ENCODE measurements at regions not wholly inside any gene's neighbourhood (a gene's known extent, or its start where the extent isn't known, plus 50 kb on each side); places are given as distances from the start of the nearest gene placed in this dataset.

- no peaks in the 10 kb centered on the region for H3K36me3 ChIP-seq
- 19 to 32% methylated on average over 21 of the region's 21 CpGs for WGBS, 2 donors
- TF ChIP-seq EP300 (IDR thresholded peaks at IDR 0.05) (no peak), POLR2A (IDR thresholded peaks at IDR 0.05) (no peak), CTCF (IDR thresholded peaks at IDR 0.05) (no peak), POLR2AphosphoS5 (IDR thresholded peaks at IDR 0.05) (no peak)
- H3K27me3 ChIP-seq: peaks cover 0 to 9% (median 0%) of the 10 kb centered on the region in 3 donors
- H3K4me3 ChIP-seq: no peak overlapping the region
- no peak for DNase-seq
- intact Hi-C loops (cut with DNase I): no loop called here
- H3K9me3 ChIP-seq: no peaks in the 10 kb centered on the region
- no peak overlapping the region for H3K27ac ChIP-seq
- H3K4me1 ChIP-seq: no peaks in the 10 kb centered on the region
These were observed 351.9 kb upstream of the IRX2 start for GRCh38 chr5:3103262-3103811.

- no peaks in the 10 kb centered on the region for H3K36me3 ChIP-seq
- WGBS, 2 donors: 56 to 66% methylated on average over 4 of the region's 4 CpGs
- no peak overlapping the region for H3K27ac ChIP-seq
- H3K27me3 ChIP-seq: peaks cover 0 to 4% (median 0%) of the 10 kb centered on the region in 3 donors
- H3K4me1 ChIP-seq: no peaks in the 10 kb centered on the region
- H3K4me3 ChIP-seq: no peak overlapping the region
- DNase-seq: no peak
- no peaks in the 10 kb centered on the region for H3K9me3 ChIP-seq
- intact Hi-C loops (cut with DNase I): no loop called here
- TF ChIP-seq POLR2AphosphoS5 (IDR thresholded peaks at IDR 0.05): no peak
- TF ChIP-seq CTCF (IDR thresholded peaks at IDR 0.05): no peak
- no peak for TF ChIP-seq POLR2A (IDR thresholded peaks at IDR 0.05)
- no peak for TF ChIP-seq EP300 (IDR thresholded peaks at IDR 0.05)
These were observed 351.1 kb upstream of the IRX2 start for GRCh38 chr5:3102531-3102930.

DNA sequence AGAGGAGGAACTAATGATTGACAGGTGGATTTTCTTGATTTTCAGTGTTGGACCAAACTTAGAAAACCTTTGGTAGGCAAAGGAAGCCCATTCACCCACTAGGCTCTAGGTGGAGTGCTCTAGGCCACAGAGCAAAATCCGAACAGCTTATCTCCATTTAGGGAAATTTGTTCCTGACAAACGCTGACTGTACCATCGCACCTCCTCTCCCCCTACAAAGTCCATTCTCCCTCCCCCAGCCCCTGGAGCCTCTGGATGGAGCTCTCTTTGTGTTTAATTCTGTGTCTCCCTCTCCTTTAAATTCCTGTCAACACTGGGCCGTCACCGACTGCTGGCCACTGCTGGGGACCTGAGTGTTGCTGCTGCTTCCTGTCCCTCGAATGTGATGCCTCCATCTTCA lies 350.1 kb upstream of the IRX2 start:
- H3K36me3 ChIP-seq: no peaks in the 10 kb centered on the region
- intact Hi-C loops (cut with DNase I): no loop called here
- no peak for DNase-seq
- no peak for TF ChIP-seq EP300 (IDR thresholded peaks at IDR 0.05)
- no peak for TF ChIP-seq CTCF (IDR thresholded peaks at IDR 0.05)
- TF ChIP-seq POLR2AphosphoS5 (IDR thresholded peaks at IDR 0.05): no peak
- TF ChIP-seq POLR2A (IDR thresholded peaks at IDR 0.05): no peak
- no peak overlapping the region for H3K27ac ChIP-seq
- no peaks in the 10 kb centered on the region for H3K4me1 ChIP-seq
- no peak overlapping the region for H3K4me3 ChIP-seq
- no peaks in the 10 kb centered on the region for H3K9me3 ChIP-seq
- WGBS, 2 donors: 33 to 49% methylated on average over 6 of the region's 6 CpGs
- H3K27me3 ChIP-seq: no peaks in the 10 kb centered on the region

DNA sequence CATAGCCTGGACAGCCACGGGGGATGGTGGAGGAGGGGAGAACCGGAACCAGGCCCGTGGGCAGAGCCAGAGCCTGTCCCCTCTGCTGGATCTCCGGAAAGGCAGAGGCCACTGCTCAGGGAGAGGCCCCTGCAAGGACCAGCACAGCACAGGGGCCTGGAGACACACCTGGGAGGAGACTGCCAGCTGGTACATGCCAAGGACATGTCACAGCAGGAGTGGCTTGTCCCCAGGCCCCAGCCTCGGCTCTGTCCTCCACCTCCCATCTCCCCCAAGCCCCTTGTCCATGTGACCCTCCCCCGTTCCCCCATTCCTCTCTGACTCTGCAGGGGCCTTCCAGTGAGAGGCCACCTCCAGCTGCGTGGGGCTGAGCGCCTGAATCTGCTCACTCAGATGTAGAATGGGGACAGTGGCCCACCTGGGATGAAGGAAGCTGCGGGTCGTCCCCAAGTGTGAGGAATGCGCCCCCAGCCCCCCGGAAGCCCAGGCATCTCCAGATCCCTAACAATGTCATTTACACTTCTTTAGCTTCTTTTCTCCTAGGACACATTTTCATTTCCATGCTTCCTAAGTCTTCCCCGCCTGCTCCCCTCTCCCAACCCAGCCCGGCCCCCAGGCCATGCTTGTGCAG lies 349.6 kb upstream of the IRX2 start:
- WGBS, 2 donors: 38 to 54% methylated on average over 14 of the region's 14 CpGs
- Histone ChIP-seq H3K4me1 (no peaks in the 10 kb centered on the region), H3K4me3 (no peak overlapping the region), H3K36me3 (no peaks in the 10 kb centered on the region), H3K9me3 (no peaks in the 10 kb centered on the region), H3K27me3 (no peaks in the 10 kb centered on the region), H3K27ac (no peak overlapping the region)
- TF ChIP-seq EP300 (IDR thresholded peaks at IDR 0.05) (no peak), CTCF (IDR thresholded peaks at IDR 0.05) (no peak), POLR2A (IDR thresholded peaks at IDR 0.05) (no peak), POLR2AphosphoS5 (IDR thresholded peaks at IDR 0.05) (no peak)
- intact Hi-C loops (cut with DNase I): no loop called here
- DNase-seq: no peak

DNA sequence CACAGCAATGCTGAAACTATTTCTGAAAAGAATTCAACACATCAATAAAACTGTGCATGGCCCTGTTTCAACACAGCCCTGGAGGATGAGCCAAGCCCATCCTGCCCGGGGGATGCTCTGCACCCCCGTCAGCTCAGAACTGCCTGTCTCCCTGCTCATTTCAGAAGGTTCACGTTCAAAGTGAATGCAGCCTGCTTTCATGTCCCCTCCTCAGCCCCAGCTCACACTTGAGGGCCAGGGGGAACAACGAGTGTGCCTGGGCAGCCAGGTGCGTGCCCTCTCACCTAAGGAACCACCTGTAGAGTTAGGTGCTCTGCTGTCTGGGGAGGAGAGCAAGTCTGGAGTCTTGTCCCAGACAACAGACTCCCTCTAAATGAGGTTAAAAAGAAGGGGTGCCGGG lies 348.5 kb upstream of the IRX2 start:
- no peak overlapping the region for H3K4me3 ChIP-seq
- no peak overlapping the region for H3K27ac ChIP-seq
- no peaks in the 10 kb centered on the region for H3K9me3 ChIP-seq
- intact Hi-C loops (cut with DNase I): no loop called here
- TF ChIP-seq CTCF (IDR thresholded peaks at IDR 0.05): no peak
- TF ChIP-seq EP300 (IDR thresholded peaks at IDR 0.05): no peak
- no peak for TF ChIP-seq POLR2AphosphoS5 (IDR thresholded peaks at IDR 0.05)
- TF ChIP-seq POLR2A (IDR thresholded peaks at IDR 0.05): no peak
- no peaks in the 10 kb centered on the region for H3K36me3 ChIP-seq
- 73% methylated on average over 6 of the region's 6 CpGs for WGBS, 2 donors
- DNase-seq: no peak
- no peaks in the 10 kb centered on the region for H3K27me3 ChIP-seq
- H3K4me1 ChIP-seq: no peaks in the 10 kb centered on the region

Data from sigmoid colon (tissue), 6 donors.